ENCODE measurements at regions not wholly inside any gene's neighbourhood (a gene's known extent, or its start where the extent isn't known, plus 50 kb on each side); places are given as distances from the start of the nearest gene placed in this dataset.

GRCh38 chr15:70313099-70314017, 215.6 kb upstream of the TLE3 start:
- Histone ChIP-seq H3K36me3 (no peaks in the 10 kb centered on the region), H3K4me1 (peaks cover 0 to 12% (median 3%) of the 10 kb centered on the region in 4 donors), H3K27ac (no peak overlapping the region), H3K27me3 (no peaks in the 10 kb centered on the region), H3K4me3 (no peak overlapping the region), H3K9me3 (no peaks in the 10 kb centered on the region)
- DNase-seq: no peak
- TF ChIP-seq CTCF (IDR thresholded peaks at IDR 0.05) (no peak), POLR2A (IDR thresholded peaks at IDR 0.05) (no peak)

GRCh38 chr15:70311821-70312220, 214.1 kb upstream of the TLE3 start:
- Histone ChIP-seq H3K36me3 (no peaks in the 10 kb centered on the region), H3K9me3 (no peaks in the 10 kb centered on the region), H3K4me1 (peaks cover 0 to 8% (median 7%) of the 10 kb centered on the region in 4 donors), H3K4me3 (no peak overlapping the region), H3K27me3 (no peaks in the 10 kb centered on the region), H3K27ac (no peak overlapping the region)
- DNase-seq: no peak
- TF ChIP-seq CTCF (IDR thresholded peaks at IDR 0.05): no peak
- no peak for TF ChIP-seq POLR2A (IDR thresholded peaks at IDR 0.05)

GRCh38 chr15:70309716-70310115, 212.0 kb upstream of the TLE3 start:
- Histone ChIP-seq H3K4me3 (no peak overlapping the region), H3K4me1 (peaks cover 0 to 8% (median 7%) of the 10 kb centered on the region in 4 donors), H3K27ac (no peak overlapping the region), H3K36me3 (no peaks in the 10 kb centered on the region), H3K9me3 (no peaks in the 10 kb centered on the region), H3K27me3 (no peaks in the 10 kb centered on the region)
- no peak for DNase-seq
- no peak for TF ChIP-seq POLR2A (IDR thresholded peaks at IDR 0.05)
- TF ChIP-seq CTCF (IDR thresholded peaks at IDR 0.05): no peak

- H3K27ac ChIP-seq: peak overlapping the region in 1 of 4 donors; percentile 31
- TF ChIP-seq POLR2A (IDR thresholded peaks at IDR 0.05) (no peak), CTCF (IDR thresholded peaks at IDR 0.05) (no peak)
- H3K36me3 ChIP-seq: no peaks in the 10 kb centered on the region
- H3K9me3 ChIP-seq: no peaks in the 10 kb centered on the region
- no peak for DNase-seq
- H3K27me3 ChIP-seq: no peaks in the 10 kb centered on the region
- no peak overlapping the region for H3K4me3 ChIP-seq
- H3K4me1 ChIP-seq: peaks cover 0 to 8% (median 7%) of the 10 kb centered on the region in 4 donors
Observed at GRCh38 chr15:70308735-70309434, 211.2 kb upstream of the TLE3 start.

GRCh38 chr15:70308011-70308734, 210.5 kb upstream of the TLE3 start:
- peak in 2 of 3 donors; percentile 64 to 76 for DNase-seq
- no peak for TF ChIP-seq CTCF (IDR thresholded peaks at IDR 0.05)
- no peak for TF ChIP-seq POLR2A (IDR thresholded peaks at IDR 0.05)
- no peak overlapping the region for H3K4me3 ChIP-seq
- H3K27me3 ChIP-seq: no peaks in the 10 kb centered on the region
- no peaks in the 10 kb centered on the region for H3K36me3 ChIP-seq
- H3K4me1 ChIP-seq: peaks cover 0 to 8% (median 7%) of the 10 kb centered on the region in 4 donors
- no peaks in the 10 kb centered on the region for H3K9me3 ChIP-seq
- H3K27ac ChIP-seq: peak overlapping the region in 1 of 4 donors; percentile 31
